GM18868 (cell line): ENCODE measurements at regions not wholly inside any gene's neighbourhood (a gene's known extent, or its start where the extent isn't known, plus 50 kb on each side); places are given as distances from the start of the nearest gene placed in this dataset.

Experiments
- ATAC-seq: cut with Tn5 transposase; IDR thresholded peaks from one replicate; pipeline ENCODE4 v1.9.1; 2021; ENCODE audit warnings: mild to moderate bottlenecking, moderate library complexity; ENCODE audit not compliant: unreplicated experiment

DNA sequence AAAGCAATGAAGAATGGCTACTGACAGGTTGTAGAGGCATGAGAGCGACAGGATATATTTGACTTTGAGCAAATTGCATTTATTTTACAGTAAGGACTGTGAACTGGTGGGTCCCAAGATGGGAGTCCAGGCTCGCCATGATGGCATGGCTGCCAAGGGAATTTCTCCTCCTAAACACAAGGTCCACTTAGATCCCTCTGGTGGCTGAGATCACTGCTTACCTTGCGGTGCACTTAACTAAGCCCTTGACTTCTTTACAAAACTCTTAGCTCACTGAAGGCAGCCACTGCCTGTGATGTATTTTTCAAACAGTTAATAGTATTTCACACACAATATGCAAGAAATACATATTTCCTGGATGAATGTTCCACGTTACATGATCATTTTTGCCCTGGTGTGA lies 50.3 kb upstream of the SORBS2 start:
- ATAC-seq: no peak

DNA sequence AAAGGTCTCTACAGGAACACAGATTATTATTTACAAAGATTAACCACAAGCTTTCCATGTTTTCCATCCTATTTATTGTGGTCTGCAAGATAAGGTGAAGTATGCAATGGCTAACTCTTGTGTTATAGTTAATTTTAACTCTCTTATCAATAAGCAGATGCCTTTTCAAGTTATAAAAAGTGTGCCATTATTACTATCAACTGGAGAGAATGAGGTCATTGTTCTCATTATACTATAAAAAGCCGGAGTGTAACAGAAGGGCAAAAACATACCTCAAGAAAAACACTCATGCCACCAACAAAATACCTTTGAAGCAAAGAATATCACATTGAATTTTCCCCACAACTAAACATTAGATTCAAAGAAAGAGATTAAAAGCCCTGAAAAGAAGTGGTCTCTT lies 52.0 kb upstream of the SORBS2 start:
- ATAC-seq: no peak

- ATAC-seq: no peak
Observed at GRCh38 chr4:185865901-185866328, 53.9 kb upstream of the SORBS2 start.

- ATAC-seq: no peak
Observed at GRCh38 chr4:185867770-185868169, 55.8 kb upstream of the SORBS2 start.

GRCh38 chr4:185868983-185869382 lies 57.0 kb upstream of the SORBS2 start:
- no peak for ATAC-seq

GRCh38 chr4:185869427-185869826 lies 57.4 kb upstream of the SORBS2 start:
- no peak for ATAC-seq

GRCh38 chr4:185870366-185870765 lies 58.4 kb upstream of the SORBS2 start:
- ATAC-seq: no peak

- ATAC-seq: no peak
Observed at GRCh38 chr4:185872747-185873380, 60.9 kb upstream of the SORBS2 start.

- ATAC-seq: no peak
Observed at GRCh38 chr4:185874516-185875230, 62.7 kb upstream of the SORBS2 start.

GRCh38 chr4:185875316-185875907 lies 63.4 kb upstream of the SORBS2 start:
- no peak for ATAC-seq

- no peak for ATAC-seq
Observed at GRCh38 chr4:185878633-185879032, 66.6 kb upstream of the SORBS2 start.

- no peak for ATAC-seq
Observed at GRCh38 chr4:185879666-185880312, 67.8 kb upstream of the SORBS2 start.

DNA sequence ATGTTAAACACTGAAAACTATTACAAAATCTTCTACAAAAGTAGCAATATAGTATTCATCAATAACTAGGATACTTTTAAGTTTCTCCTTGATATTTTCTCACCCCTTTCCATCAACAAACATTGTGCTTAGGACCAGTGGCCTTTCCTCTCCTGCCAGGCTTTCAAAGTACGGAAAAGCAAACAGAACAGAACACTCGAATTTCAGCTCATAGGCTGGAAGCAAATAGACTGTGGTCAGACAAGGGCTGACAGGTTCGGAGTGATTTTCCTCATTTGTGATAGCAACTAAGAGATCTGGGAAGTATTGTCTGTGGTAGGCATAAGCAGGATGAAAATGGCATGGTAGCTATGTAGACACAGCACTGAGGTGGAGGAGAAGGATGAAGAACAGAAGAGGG lies 68.6 kb upstream of the SORBS2 start:
- no peak for ATAC-seq

DNA sequence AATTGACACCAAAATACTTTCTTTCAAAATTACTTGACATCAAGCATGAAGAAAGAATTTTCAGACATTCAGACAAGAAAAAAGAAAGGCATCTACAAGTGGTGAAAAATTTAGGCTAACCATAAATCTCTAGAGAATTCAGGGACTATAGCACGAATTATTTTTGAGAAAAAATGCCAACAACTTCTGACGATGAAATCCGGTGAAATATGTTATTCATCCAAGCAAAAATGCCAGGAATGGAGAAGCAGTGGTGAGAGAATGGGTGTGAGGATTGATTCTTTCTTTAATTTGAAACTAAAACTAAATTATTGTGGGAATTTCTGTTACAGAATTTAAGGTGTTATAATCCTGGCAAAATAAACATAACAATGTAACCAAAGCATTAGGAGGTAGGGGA lies 69.4 kb upstream of the SORBS2 start:
- no peak for ATAC-seq

- ATAC-seq: no peak
Observed at GRCh38 chr4:185883591-185883990, 71.6 kb upstream of the SORBS2 start.

- ATAC-seq: no peak
Observed at GRCh38 chr4:185885075-185885474, 73.1 kb upstream of the SORBS2 start.

DNA sequence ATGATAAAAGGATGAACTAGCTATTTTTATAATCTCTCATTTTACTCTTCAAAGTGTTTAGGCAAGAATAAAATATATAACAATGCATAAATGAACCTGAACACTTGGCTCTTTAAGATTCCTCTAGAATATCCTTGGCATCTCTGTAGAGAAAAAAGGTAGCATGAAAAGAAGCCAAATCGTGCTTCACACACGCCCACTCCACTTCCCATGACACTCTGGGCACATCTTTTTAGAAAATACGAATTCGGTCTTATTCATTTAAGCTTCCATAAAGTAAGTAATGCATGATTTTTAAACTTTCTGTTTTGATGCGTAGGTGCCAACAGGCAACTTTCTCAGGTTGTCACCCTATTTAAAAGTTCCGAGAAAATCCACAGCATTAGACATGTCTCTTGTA lies 73.6 kb upstream of the SORBS2 start:
- no peak for ATAC-seq

DNA sequence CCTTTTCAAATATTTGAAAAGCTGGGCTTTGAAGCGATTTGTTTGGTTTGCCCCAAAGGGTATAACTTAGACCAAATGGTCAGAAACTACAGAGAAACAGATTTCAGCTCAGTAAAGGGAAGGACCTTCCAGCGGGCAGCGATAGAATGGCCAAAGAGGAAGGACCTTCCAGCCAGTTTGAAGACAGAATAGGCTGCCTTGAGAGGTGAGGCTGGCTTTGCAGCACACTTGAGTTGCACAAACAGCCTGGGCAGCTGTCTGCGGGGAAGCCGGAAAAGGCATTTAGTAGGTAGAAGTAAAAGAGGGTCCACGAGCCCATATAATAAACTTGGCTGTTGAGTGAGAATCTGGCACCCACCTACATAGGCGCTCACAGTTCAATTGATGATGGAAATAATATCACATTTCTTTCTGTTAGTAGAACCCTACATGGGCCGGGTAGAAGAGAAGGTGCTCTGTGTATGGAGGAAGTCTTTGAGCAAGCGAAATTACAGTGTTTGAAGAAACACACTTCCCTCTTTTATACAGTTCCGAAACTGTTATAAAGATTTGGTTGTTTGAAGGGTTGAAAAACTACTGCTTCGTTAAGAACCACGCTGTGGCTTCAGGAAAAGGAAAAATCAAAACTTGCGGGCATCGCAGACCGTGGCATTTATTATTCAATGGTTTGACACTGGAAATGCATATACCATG lies 75.0 kb upstream of the SORBS2 start:
- no peak for ATAC-seq

- ATAC-seq: no peak
Observed at GRCh38 chr4:185888676-185889075, 76.7 kb upstream of the SORBS2 start.

DNA sequence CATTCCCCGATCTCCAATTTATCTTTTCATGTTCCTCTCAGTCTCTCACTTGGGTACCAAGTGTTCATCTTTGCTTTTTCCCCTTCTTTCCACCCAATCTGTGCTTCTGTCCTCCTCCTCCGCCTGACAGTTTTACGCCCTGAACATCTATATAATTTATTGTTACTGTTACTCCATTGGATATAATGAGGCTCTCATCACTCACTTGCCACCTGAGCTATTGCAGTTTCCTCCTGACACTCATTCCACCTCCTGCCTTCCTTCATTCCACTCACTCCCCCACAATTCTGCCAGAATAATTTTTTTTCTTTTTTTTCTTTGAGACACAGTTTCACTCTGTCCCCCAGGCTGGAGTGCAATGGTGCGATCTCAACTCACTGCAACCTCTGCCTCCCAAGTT lies 77.6 kb upstream of the SORBS2 start:
- no peak for ATAC-seq

DNA sequence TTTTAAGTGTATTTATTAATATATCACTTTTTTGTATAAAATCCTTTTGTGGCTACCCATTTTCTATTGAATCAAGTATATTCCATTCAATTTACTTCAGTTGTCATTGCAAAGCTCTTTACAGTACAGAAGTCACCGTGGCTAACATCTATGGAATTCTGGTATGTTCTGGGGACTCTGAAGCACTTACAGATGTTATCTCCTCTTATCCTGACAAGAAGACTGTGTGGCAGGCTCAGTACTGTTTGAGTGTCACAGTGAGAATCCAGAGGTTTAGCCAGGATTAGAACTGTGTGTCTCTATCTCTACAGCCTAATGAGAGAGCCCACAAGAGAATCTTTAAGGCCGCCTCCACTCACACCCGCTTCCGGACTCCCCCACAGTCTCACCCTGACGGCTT lies 78.2 kb upstream of the SORBS2 start:
- ATAC-seq: no peak
